Renal cortical epithelial cell (primary cell): ENCODE measurements at regions not wholly inside any gene's neighbourhood (a gene's known extent, or its start where the extent isn't known, plus 50 kb on each side); places are given as distances from the start of the nearest gene placed in this dataset.
"Not testable (repeated sequence)": the region's sequence is repeated elsewhere in the genome, so short reads cannot be mapped to it uniquely, and the experiment has no call there.

Source experiments
- DNase-seq: peaks from one replicate; pipeline ENCODE4 v3.0.0-alpha.2; 2011; ENCODE audit warnings: low read depth

- DNase-seq, result no peak
Measured at GRCh38 chr16:65570261-65570660, 448.4 kb upstream of the CDH11 start.

GRCh38 chr16:65559846-65560245, 438.0 kb upstream of the CDH11 start:
- DNase-seq, result no peak

GRCh38 chr16:65549689-65550088, 427.8 kb upstream of the CDH11 start:
- DNase-seq, result not testable (repeated sequence)

GRCh38 chr16:65548470-65548869, 426.6 kb upstream of the CDH11 start:
- no peak for DNase-seq

- DNase-seq, result peak; percentile 80
Measured at GRCh38 chr16:65547772-65548446, 426.0 kb upstream of the CDH11 start.

- DNase-seq, result no peak
Measured at GRCh38 chr16:65546353-65546791, 424.5 kb upstream of the CDH11 start.

GRCh38 chr16:65545413-65545956, 423.6 kb upstream of the CDH11 start:
- no peak for DNase-seq

GRCh38 chr16:65543781-65544740, 422.2 kb upstream of the CDH11 start:
- DNase-seq, result no peak

GRCh38 chr16:65541646-65542045, 419.8 kb upstream of the CDH11 start:
- DNase-seq, result no peak

- no peak for DNase-seq
Measured at GRCh38 chr16:65540901-65541300, 419.0 kb upstream of the CDH11 start.

- DNase-seq, result no peak
Measured at GRCh38 chr16:65538976-65539375, 417.1 kb upstream of the CDH11 start.

- no peak for DNase-seq
Measured at GRCh38 chr16:65537336-65537735, 415.5 kb upstream of the CDH11 start.

- DNase-seq, result peak; percentile 13
Measured at GRCh38 chr16:65534121-65534528, 412.3 kb upstream of the CDH11 start.

- no peak for DNase-seq
Measured at GRCh38 chr16:65532846-65533245, 411.0 kb upstream of the CDH11 start.

- no peak for DNase-seq
Measured at GRCh38 chr16:65532258-65532657, 410.4 kb upstream of the CDH11 start.

- no peak for DNase-seq
Measured at GRCh38 chr16:65531475-65531874, 409.6 kb upstream of the CDH11 start.

GRCh38 chr16:65525707-65526106, 403.8 kb upstream of the CDH11 start:
- DNase-seq, result no peak

GRCh38 chr16:65524997-65525396, 403.1 kb upstream of the CDH11 start:
- peak; percentile 63 for DNase-seq

- no peak for DNase-seq
Measured at GRCh38 chr16:65524231-65524630, 402.4 kb upstream of the CDH11 start.

GRCh38 chr16:65523283-65523944, 401.6 kb upstream of the CDH11 start:
- DNase-seq, result no peak

- no peak for DNase-seq
Measured at GRCh38 chr16:65522412-65522811, 400.5 kb upstream of the CDH11 start.
